ENCODE measurements at regions not wholly inside any gene's neighbourhood (a gene's known extent, or its start where the extent isn't known, plus 50 kb on each side); places are given as distances from the start of the nearest gene placed in this dataset.

- Histone ChIP-seq H3K4me3 (ENCODE audit: low read depth, low read length) (no peak overlapping the region), H3K27ac (ENCODE audit: low read depth, low read length) (no peak overlapping the region), H3K9me3 (ENCODE audit: control insufficient read depth, insufficient read depth, low read length) (no peaks in the 10 kb centered on the region), H3K27me3 (ENCODE audit: control insufficient read depth, insufficient read depth, low read length) (no peaks in the 10 kb centered on the region)
- TF ChIP-seq CTCF (IDR thresholded peaks at IDR 0.05; ENCODE audit: low read depth, low read length) = no peak
- no peak for DNase-seq (ENCODE audit: low read depth, low spot score)
- POLR2A ChIA-PET = no interaction called here
- CTCF ChIA-PET = no interaction called here
Measured at GRCh38 chr2:138293549-138293948, 208.0 kb upstream of the SPOPL start.

- POLR2A ChIA-PET = no interaction called here
- H3K4me3 ChIP-seq (ENCODE audit: low read depth, low read length) = no peak overlapping the region
- DNase-seq (ENCODE audit: low read depth, low spot score) = no peak
- no peaks in the 10 kb centered on the region for H3K27me3 ChIP-seq (ENCODE audit: control insufficient read depth, insufficient read depth, low read length)
- no peaks in the 10 kb centered on the region for H3K9me3 ChIP-seq (ENCODE audit: control insufficient read depth, insufficient read depth, low read length)
- no peak for TF ChIP-seq CTCF (IDR thresholded peaks at IDR 0.05; ENCODE audit: low read depth, low read length)
- CTCF ChIA-PET = no interaction called here
- H3K27ac ChIP-seq (ENCODE audit: low read depth, low read length) = no peak overlapping the region
Measured at GRCh38 chr2:138294451-138294850, 207.1 kb upstream of the SPOPL start.

DNA sequence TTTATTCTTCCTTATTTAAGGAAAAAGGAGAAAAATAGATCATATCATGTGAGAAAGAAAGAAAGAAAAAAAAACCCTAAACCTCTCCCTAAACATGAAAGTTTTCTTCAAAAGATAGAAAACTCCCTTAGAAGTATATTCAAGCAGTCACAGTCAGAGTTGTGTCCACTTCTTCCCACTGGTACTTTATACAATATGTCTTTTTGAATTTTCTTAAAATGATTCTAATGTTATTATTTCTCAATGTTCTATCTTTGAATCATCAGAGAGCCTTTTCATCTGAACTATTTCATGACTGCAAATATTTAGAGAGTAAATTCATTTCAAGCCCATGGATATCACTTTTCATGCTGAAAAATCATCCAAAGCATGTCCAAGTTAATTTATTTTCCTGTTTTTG lies 205.2 kb upstream of the SPOPL start:
- CTCF ChIA-PET = no interaction called here
- Histone ChIP-seq H3K9me3 (ENCODE audit: control insufficient read depth, insufficient read depth, low read length) (no peaks in the 10 kb centered on the region), H3K4me3 (ENCODE audit: low read depth, low read length) (no peak overlapping the region), H3K27me3 (ENCODE audit: control insufficient read depth, insufficient read depth, low read length) (no peaks in the 10 kb centered on the region), H3K27ac (ENCODE audit: low read depth, low read length) (no peak overlapping the region)
- DNase-seq (ENCODE audit: low read depth, low spot score) = no peak
- POLR2A ChIA-PET = no interaction called here
- TF ChIP-seq CTCF (IDR thresholded peaks at IDR 0.05; ENCODE audit: low read depth, low read length) = no peak

DNA sequence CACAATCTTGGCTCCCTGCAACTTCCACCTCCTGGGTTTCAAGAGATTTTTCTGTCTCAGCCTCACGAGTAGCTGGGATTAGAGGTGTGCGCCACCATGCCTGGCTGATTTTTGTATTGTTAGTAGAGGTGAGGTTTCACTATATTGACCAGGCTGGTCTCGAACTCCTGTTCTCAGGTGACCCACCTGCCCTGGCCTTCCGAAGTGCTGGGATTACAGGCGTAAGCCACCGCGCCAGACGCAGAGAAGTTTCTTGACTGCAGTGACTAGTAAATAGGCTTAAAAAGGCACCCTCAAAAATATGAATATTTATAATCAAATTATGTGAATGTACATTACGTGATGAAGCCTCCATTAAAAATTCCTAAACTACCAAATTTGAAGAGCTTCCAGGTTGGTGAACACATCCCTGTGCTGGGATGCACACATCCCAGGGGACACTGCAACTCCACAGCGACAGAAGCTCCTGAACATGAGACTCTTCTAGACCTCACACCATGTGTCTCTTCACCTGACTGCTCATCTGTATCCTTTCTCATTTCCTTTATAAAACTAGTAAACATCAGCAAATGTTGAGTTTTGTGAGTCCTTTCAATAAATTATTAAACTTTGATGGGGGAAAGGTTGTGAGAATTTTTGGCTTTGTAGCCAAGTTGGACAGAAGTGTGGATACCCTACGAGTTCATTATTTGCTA lies 203.3 kb upstream of the SPOPL start:
- ChIA-PET POLR2A (no interaction called here), CTCF (no interaction called here)
- Histone ChIP-seq H3K9me3 (ENCODE audit: control insufficient read depth, insufficient read depth, low read length) (no peaks in the 10 kb centered on the region), H3K27ac (ENCODE audit: low read depth, low read length) (no peak overlapping the region), H3K4me3 (ENCODE audit: low read depth, low read length) (no peak overlapping the region), H3K27me3 (ENCODE audit: control insufficient read depth, insufficient read depth, low read length) (no peaks in the 10 kb centered on the region)
- no peak for DNase-seq (ENCODE audit: low read depth, low spot score)
- TF ChIP-seq CTCF (IDR thresholded peaks at IDR 0.05; ENCODE audit: low read depth, low read length) = no peak

DNA sequence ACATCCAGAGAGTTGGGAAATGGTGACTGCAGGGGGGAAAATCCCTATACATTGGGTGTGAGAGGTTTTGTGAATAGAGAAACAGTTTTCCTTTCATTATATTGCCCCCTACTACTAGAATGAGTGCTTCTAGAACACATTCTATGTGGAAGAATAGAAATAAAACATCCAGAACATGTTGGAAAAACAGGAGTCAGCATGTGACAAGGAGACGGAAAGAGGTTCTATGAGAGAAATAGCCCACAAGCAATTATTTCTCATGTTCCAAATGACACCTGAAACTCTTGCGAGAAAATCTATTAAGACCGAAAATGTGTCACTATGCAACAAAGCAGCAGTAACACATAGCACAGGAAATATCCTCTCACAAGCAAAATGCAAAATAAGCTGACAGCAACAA lies 202.7 kb upstream of the SPOPL start:
- ChIA-PET POLR2A (no interaction called here), CTCF (no interaction called here)
- TF ChIP-seq CTCF (IDR thresholded peaks at IDR 0.05; ENCODE audit: low read depth, low read length) = no peak
- no peaks in the 10 kb centered on the region for H3K9me3 ChIP-seq (ENCODE audit: control insufficient read depth, insufficient read depth, low read length)
- no peak for DNase-seq (ENCODE audit: low read depth, low spot score)
- H3K27me3 ChIP-seq (ENCODE audit: control insufficient read depth, insufficient read depth, low read length) = no peaks in the 10 kb centered on the region
- no peak overlapping the region for H3K27ac ChIP-seq (ENCODE audit: low read depth, low read length)
- no peak overlapping the region for H3K4me3 ChIP-seq (ENCODE audit: low read depth, low read length)
